Vagina (tissue), 2 donors: ENCODE measurements at regions not wholly inside any gene's neighbourhood (a gene's known extent, or its start where the extent isn't known, plus 50 kb on each side); places are given as distances from the start of the nearest gene placed in this dataset.

Experiments used
- DNase-seq, 2 donors: peaks; one replicate each; pipeline ENCODE4 v3.0.0-alpha.2; 2017; ENCODE audit errors: extremely low spot score in 2 of 2
- H3K27ac ChIP-seq: fragments of 200-600 bp; sonication (generic); one replicate; pipeline ENCODE4 v1.5.1; 2019
- H3K27me3 ChIP-seq: fragments of 200-600 bp; sonication (generic); one replicate; pipeline ENCODE4 v1.5.1; 2019
- H3K36me3 ChIP-seq, 2 donors: fragments of 200-600 bp; sonication (generic); one replicate each; pipeline ENCODE4 v1.5.1; 2017 to 2019
- H3K4me1 ChIP-seq: fragments of 200-600 bp; sonication (generic); one replicate; pipeline ENCODE4 v1.5.1; 2019
- H3K4me3 ChIP-seq, 2 donors: fragments of 200-600 bp; sonication (generic); 1 replicate in 1 of 2; 2 replicates in 1 of 2; pipeline ENCODE4 v1.5.1; 2016 to 2019
- H3K9me3 ChIP-seq: fragments of 200-600 bp; sonication (generic); one replicate; pipeline ENCODE4 v1.5.1; 2019
- POLR2A ChIP-seq, 2 donors: fragments of 450-650 bp; IDR thresholded peaks; one replicate each; pipeline ENCODE4 v1.6.1; 2017; ENCODE audit warnings: antibody characterized with exemption in 2 of 2, mild to moderate bottlenecking in 2 of 2, moderate library complexity in 2 of 2
- POLR2AphosphoS5 ChIP-seq, 2 donors: sonication (generic); formaldehyde crosslinking; IDR thresholded peaks; one replicate each; pipeline ENCODE4 v1.9.0; 2017; ENCODE audit warnings: antibody characterized with exemption in 2 of 2, mild to moderate bottlenecking in 2 of 2, low read depth in 1 of 2; ENCODE audit not compliant: insufficient read depth in 1 of 2
- intact Hi-C: fragments of 100-400 bp; cut with DNase I; formaldehyde crosslinking; loops from one replicate; pipeline ENCODE4 v1.15.1; 2023
- TF ChIP-seq, protein P1 (sequence below), 3 experiments: fragments of 450-650 bp in 2 of 3; fragments of 200-600 bp in 1 of 3; sonication (generic) in 1 of 3; IDR thresholded peaks; one replicate each; pipeline ENCODE4 v1.5.1; 2017 to 2019; ENCODE audit warnings: antibody characterized with exemption in 3 of 3, mild to moderate bottlenecking in 2 of 3, moderate library complexity in 2 of 3

- no peak overlapping the region for H3K4me3 ChIP-seq
- no peaks in the 10 kb centered on the region for H3K36me3 ChIP-seq
- no peaks in the 10 kb centered on the region for H3K4me1 ChIP-seq
- TF ChIP-seq, protein P1, sequence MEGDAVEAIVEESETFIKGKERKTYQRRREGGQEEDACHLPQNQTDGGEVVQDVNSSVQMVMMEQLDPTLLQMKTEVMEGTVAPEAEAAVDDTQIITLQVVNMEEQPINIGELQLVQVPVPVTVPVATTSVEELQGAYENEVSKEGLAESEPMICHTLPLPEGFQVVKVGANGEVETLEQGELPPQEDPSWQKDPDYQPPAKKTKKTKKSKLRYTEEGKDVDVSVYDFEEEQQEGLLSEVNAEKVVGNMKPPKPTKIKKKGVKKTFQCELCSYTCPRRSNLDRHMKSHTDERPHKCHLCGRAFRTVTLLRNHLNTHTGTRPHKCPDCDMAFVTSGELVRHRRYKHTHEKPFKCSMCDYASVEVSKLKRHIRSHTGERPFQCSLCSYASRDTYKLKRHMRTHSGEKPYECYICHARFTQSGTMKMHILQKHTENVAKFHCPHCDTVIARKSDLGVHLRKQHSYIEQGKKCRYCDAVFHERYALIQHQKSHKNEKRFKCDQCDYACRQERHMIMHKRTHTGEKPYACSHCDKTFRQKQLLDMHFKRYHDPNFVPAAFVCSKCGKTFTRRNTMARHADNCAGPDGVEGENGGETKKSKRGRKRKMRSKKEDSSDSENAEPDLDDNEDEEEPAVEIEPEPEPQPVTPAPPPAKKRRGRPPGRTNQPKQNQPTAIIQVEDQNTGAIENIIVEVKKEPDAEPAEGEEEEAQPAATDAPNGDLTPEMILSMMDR (IDR thresholded peaks at IDR 0.05), result no peak
- TF ChIP-seq POLR2AphosphoS5 (IDR thresholded peaks at IDR 0.05; ENCODE audit: insufficient read depth in 1 of 2, low read depth in 1 of 2) (no peak), POLR2A (IDR thresholded peaks at IDR 0.05) (no peak)
- no peak for DNase-seq
- intact Hi-C loops, result no loop called here
- H3K27me3 ChIP-seq, result no peaks in the 10 kb centered on the region
- H3K9me3 ChIP-seq, result no peaks in the 10 kb centered on the region
- no peak overlapping the region for H3K27ac ChIP-seq
Measured at GRCh38 chr11:127248476-127248875, 247.9 kb upstream of the KIRREL3 start.

DNA sequence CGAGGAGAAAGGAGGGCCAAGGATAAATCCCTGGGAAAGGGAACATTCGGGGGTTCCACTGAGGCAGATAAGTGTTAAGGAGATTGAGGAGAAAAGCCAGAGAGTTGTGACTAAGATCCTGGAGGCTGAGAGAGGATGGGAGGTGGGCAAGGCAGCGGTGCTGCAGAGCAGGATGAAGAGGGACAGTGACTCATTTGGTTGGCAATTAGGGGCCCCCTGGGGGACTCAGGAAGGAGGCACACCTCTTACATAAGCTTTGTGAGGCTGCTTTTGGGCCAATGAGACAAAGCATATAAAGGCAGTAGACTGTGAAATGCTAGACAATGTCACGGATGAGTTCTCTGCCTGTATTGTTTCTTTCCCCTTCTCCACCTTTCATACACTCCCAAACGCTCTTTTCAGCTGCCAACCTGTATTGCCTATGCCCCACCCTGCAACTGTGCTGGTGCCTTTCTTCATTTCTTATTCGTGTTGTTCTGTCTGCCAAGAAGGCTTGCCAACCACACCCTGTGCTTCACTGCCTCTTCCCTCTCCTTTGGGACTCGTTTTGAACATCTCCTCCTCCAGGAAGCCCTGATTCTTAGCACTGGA is 246.8 kb upstream of the KIRREL3 start:
- TF ChIP-seq, protein P1 (IDR thresholded peaks at IDR 0.05), result no peak
- TF ChIP-seq POLR2A (IDR thresholded peaks at IDR 0.05) (no peak), POLR2AphosphoS5 (IDR thresholded peaks at IDR 0.05; ENCODE audit: insufficient read depth in 1 of 2, low read depth in 1 of 2) (no peak)
- intact Hi-C loops, result no loop called here
- no peak for DNase-seq
- Histone ChIP-seq H3K36me3 (no peaks in the 10 kb centered on the region), H3K4me3 (no peak overlapping the region), H3K27ac (no peak overlapping the region), H3K4me1 (no peaks in the 10 kb centered on the region), H3K9me3 (no peaks in the 10 kb centered on the region), H3K27me3 (no peaks in the 10 kb centered on the region)

GRCh38 chr11:127242676-127243075 is 242.1 kb upstream of the KIRREL3 start:
- DNase-seq, result no peak
- Histone ChIP-seq H3K27me3 (no peaks in the 10 kb centered on the region), H3K4me3 (no peak overlapping the region), H3K9me3 (no peaks in the 10 kb centered on the region), H3K4me1 (no peaks in the 10 kb centered on the region), H3K27ac (no peak overlapping the region), H3K36me3 (no peaks in the 10 kb centered on the region)
- intact Hi-C loops, result no loop called here
- TF ChIP-seq, protein P1 (IDR thresholded peaks at IDR 0.05), result no peak
- TF ChIP-seq POLR2A (IDR thresholded peaks at IDR 0.05) (no peak), POLR2AphosphoS5 (IDR thresholded peaks at IDR 0.05; ENCODE audit: insufficient read depth in 1 of 2, low read depth in 1 of 2) (no peak)

GRCh38 chr11:127238321-127238720 is 237.8 kb upstream of the KIRREL3 start:
- no peak for TF ChIP-seq POLR2AphosphoS5 (IDR thresholded peaks at IDR 0.05; ENCODE audit: insufficient read depth in 1 of 2, low read depth in 1 of 2)
- TF ChIP-seq, protein P1 (IDR thresholded peaks at IDR 0.05), result no peak
- no peak for TF ChIP-seq POLR2A (IDR thresholded peaks at IDR 0.05)
- intact Hi-C loops, result no loop called here
- Histone ChIP-seq H3K27me3 (no peaks in the 10 kb centered on the region), H3K4me3 (no peak overlapping the region), H3K9me3 (no peaks in the 10 kb centered on the region), H3K4me1 (no peaks in the 10 kb centered on the region), H3K36me3 (no peaks in the 10 kb centered on the region), H3K27ac (no peak overlapping the region)
- DNase-seq, result no peak

- H3K9me3 ChIP-seq, result no peaks in the 10 kb centered on the region
- TF ChIP-seq POLR2A (IDR thresholded peaks at IDR 0.05) (no peak), POLR2AphosphoS5 (IDR thresholded peaks at IDR 0.05; ENCODE audit: insufficient read depth in 1 of 2, low read depth in 1 of 2) (no peak)
- TF ChIP-seq, protein P1 (IDR thresholded peaks at IDR 0.05), result no peak
- intact Hi-C loops, result no loop called here
Measured at GRCh38 chr11:127236776-127237175, 236.2 kb upstream of the KIRREL3 start.

More at GRCh38 chr11:127236776-127237175, 236.2 kb upstream of the KIRREL3 start:
- H3K27ac ChIP-seq, result no peak overlapping the region
- H3K27me3 ChIP-seq, result no peaks in the 10 kb centered on the region
- no peaks in the 10 kb centered on the region for H3K4me1 ChIP-seq
- no peak overlapping the region for H3K4me3 ChIP-seq
- no peaks in the 10 kb centered on the region for H3K36me3 ChIP-seq
- DNase-seq, result no peak
